Prostate gland (tissue), 2 donors: ENCODE measurements at regions not wholly inside any gene's neighbourhood (a gene's known extent, or its start where the extent isn't known, plus 50 kb on each side); places are given as distances from the start of the nearest gene placed in this dataset.
A peak's percentile ranks its signal among the peaks of the same experiment; 100 is the strongest.

Experiments
- DNase-seq: peaks from one replicate; pipeline ENCODE4 v3.0.0-alpha.2; 2019; ENCODE audit warnings: low spot score
- H3K27ac ChIP-seq, 2 donors: fragments of 200-600 bp; sonication (generic); 2 replicates each; pipeline ENCODE4 v1.5.1; 2017 to 2019
- H3K27me3 ChIP-seq: fragments of 200-600 bp; sonication (generic); replicated peaks from 2 replicates; pipeline ENCODE4 v1.5.1; 2019; ENCODE audit not compliant: insufficient read depth
- H3K36me3 ChIP-seq, 2 donors: fragments of 200-600 bp; sonication (generic); 1 replicate in 1 of 2; 2 replicates in 1 of 2; pipeline versions ENCODE4 v1.5.1 to v1.8.1; 2017 to 2019
- H3K4me1 ChIP-seq: fragments of 200-600 bp; sonication (generic); replicated peaks from 2 replicates; pipeline ENCODE4 v1.5.1; 2019
- H3K4me3 ChIP-seq, 2 donors: fragments of 200-600 bp; sonication (generic); 2 replicates each; pipeline ENCODE4 v1.5.1; 2017 to 2019
- H3K9me3 ChIP-seq: fragments of 200-600 bp; sonication (generic); 2 replicates; pipeline ENCODE4 v1.5.1; 2017
- CTCF ChIP-seq, 4 experiments: fragments of 200-600 bp in 2 of 4; fragments of 450-650 bp in 2 of 4; sonication (generic) in 2 of 4; IDR thresholded peaks; 1 replicate in 3 of 4; 2 replicates in 1 of 4; pipeline ENCODE4 v1.5.1; 2016 to 2019; ENCODE audit warnings: antibody characterized with exemption in 4 of 4, mild to moderate bottlenecking in 2 of 4, moderate library complexity in 2 of 4
- POLR2A ChIP-seq: fragments of 450-650 bp; IDR thresholded peaks from one replicate; pipeline ENCODE4 v1.6.1; 2016; ENCODE audit warnings: antibody characterized with exemption, mild to moderate bottlenecking
- POLR2AphosphoS5 ChIP-seq: sonication (generic); formaldehyde crosslinking; IDR thresholded peaks from one replicate; pipeline ENCODE4 v1.6.1; 2017; ENCODE audit warnings: antibody characterized with exemption
- WGBS: methylation state at CpG from one replicate; pipeline ENCODE4 v1.1.5; 2018; 5-methylcytosine and 5-hydroxymethylcytosine counted together
- intact Hi-C: fragments of 100-400 bp; cut with DNase I; formaldehyde crosslinking; loops from one replicate; pipeline ENCODE4 v1.14.2; 2022

GRCh38 chr9:91150998-91151717 is 210.6 kb downstream of the AUH start:
- Histone ChIP-seq H3K27ac (no peak overlapping the region), H3K36me3 (no peaks in the 10 kb centered on the region), H3K9me3 (no peaks in the 10 kb centered on the region), H3K27me3 (no peaks in the 10 kb centered on the region), H3K4me1 (no peaks in the 10 kb centered on the region), H3K4me3 (no peak overlapping the region)
- TF ChIP-seq POLR2AphosphoS5 (peak; percentile 46), POLR2A (no peak), CTCF (IDR thresholded peaks at IDR 0.05) (no peak)
- no peak for DNase-seq
- intact Hi-C loops: no loop called here
- WGBS: 59% methylated on average over 5 of the region's 5 CpGs

- no peak overlapping the region for H3K4me3 ChIP-seq
- no peak overlapping the region for H3K27ac ChIP-seq
- DNase-seq: no peak
- 89% methylated on average over 4 of the region's 4 CpGs for WGBS
- TF ChIP-seq POLR2A (no peak), CTCF (IDR thresholded peaks at IDR 0.05) (no peak), POLR2AphosphoS5 (no peak)
- intact Hi-C loops: no loop called here
- H3K4me1 ChIP-seq: no peaks in the 10 kb centered on the region
- no peaks in the 10 kb centered on the region for H3K27me3 ChIP-seq
- no peaks in the 10 kb centered on the region for H3K36me3 ChIP-seq
- H3K9me3 ChIP-seq: no peaks in the 10 kb centered on the region
Measured at GRCh38 chr9:91151718-91152095, 210.0 kb downstream of the AUH start.

GRCh38 chr9:91154686-91155085 is 207.0 kb downstream of the AUH start:
- intact Hi-C loops: no loop called here
- Histone ChIP-seq H3K36me3 (no peaks in the 10 kb centered on the region), H3K9me3 (no peaks in the 10 kb centered on the region), H3K27me3 (no peaks in the 10 kb centered on the region), H3K27ac (no peak overlapping the region), H3K4me1 (no peaks in the 10 kb centered on the region), H3K4me3 (no peak overlapping the region)
- WGBS: 100% methylated on average over 3 of the region's 3 CpGs
- DNase-seq: no peak
- TF ChIP-seq CTCF (IDR thresholded peaks at IDR 0.05) (no peak), POLR2A (no peak), POLR2AphosphoS5 (no peak)

- no peak for TF ChIP-seq CTCF (IDR thresholded peaks at IDR 0.05)
- no peak for TF ChIP-seq POLR2A
- DNase-seq: no peak
- Histone ChIP-seq H3K27ac (no peak overlapping the region), H3K36me3 (no peaks in the 10 kb centered on the region), H3K9me3 (no peaks in the 10 kb centered on the region), H3K27me3 (no peaks in the 10 kb centered on the region), H3K4me3 (no peak overlapping the region), H3K4me1 (no peaks in the 10 kb centered on the region)
- whole genome bisulfite sequencing: 91% methylated on average over 6 of the region's 6 CpGs
- intact Hi-C loops: no loop called here
Measured at GRCh38 chr9:91155181-91155580, 206.5 kb downstream of the AUH start.

GRCh38 chr9:91155746-91156376 is 205.9 kb downstream of the AUH start:
- WGBS: 92% methylated on average over 7 of the region's 7 CpGs

More at GRCh38 chr9:91155746-91156376, 205.9 kb downstream of the AUH start:
- Histone ChIP-seq H3K9me3 (no peaks in the 10 kb centered on the region), H3K36me3 (no peaks in the 10 kb centered on the region), H3K4me1 (no peaks in the 10 kb centered on the region), H3K27me3 (no peaks in the 10 kb centered on the region), H3K4me3 (no peak overlapping the region), H3K27ac (no peak overlapping the region)
- intact Hi-C loops: no loop called here
- no peak for TF ChIP-seq POLR2AphosphoS5
- no peak for TF ChIP-seq POLR2A
- no peak for TF ChIP-seq CTCF (IDR thresholded peaks at IDR 0.05)
- DNase-seq: no peak
